Endothelial cell of umbilical vein (primary cell): ENCODE measurements at regions not wholly inside any gene's neighbourhood (a gene's known extent, or its start where the extent isn't known, plus 50 kb on each side); places are given as distances from the start of the nearest gene placed in this dataset.

Source experiments
- CTCF ChIP-seq, 2 donors: IDR thresholded peaks; 1 replicate in 1 of 2; 2 replicates in 1 of 2; pipeline ENCODE4 v1.5.1; 2011; ENCODE audit warnings: low read length in 2 of 2, mild to moderate bottlenecking in 2 of 2, moderate library complexity in 2 of 2, control low read depth in 1 of 2, inconsistent platforms in 1 of 2, low read depth in 1 of 2; ENCODE audit not compliant: insufficient read depth in 1 of 2; ENCODE audit errors: extremely low read depth in 1 of 2
- EZH2 ChIP-seq: IDR thresholded peaks from 2 replicates; pipeline ENCODE4 v1.6.1; 2012; ENCODE audit warnings: borderline replicate concordance, low read depth, mild to moderate bottlenecking, moderate library complexity, low read length, inconsistent platforms; ENCODE audit not compliant: severe bottlenecking
- POLR2A ChIP-seq: IDR thresholded peaks from 2 replicates; pipeline ENCODE4 v1.6.1; 2012; ENCODE audit warnings: low read depth, mild to moderate bottlenecking, control low read depth, low read length
- POLR2AphosphoS5 ChIP-seq: IDR thresholded peaks from 2 replicates; pipeline ENCODE4 v1.6.1; 2012; ENCODE audit warnings: low read depth, mild to moderate bottlenecking, control low read depth, low read length, moderate library complexity; ENCODE audit not compliant: insufficient read depth

- no peak for TF ChIP-seq CTCF (IDR thresholded peaks at IDR 0.05; ENCODE audit: extremely low read depth in 1 of 2, insufficient read depth in 1 of 2, low read depth in 1 of 2, low read length in 2 of 2)
- no peak for TF ChIP-seq POLR2AphosphoS5
- no peak for TF ChIP-seq EZH2
- no peak for TF ChIP-seq POLR2A
These were observed 441.9 kb upstream of the PKDCC start for GRCh38 chr2:41605914-41606313.
